Hepatocyte (in vitro differentiated cells): ENCODE measurements at regions not wholly inside any gene's neighbourhood (a gene's known extent, or its start where the extent isn't known, plus 50 kb on each side); places are given as distances from the start of the nearest gene placed in this dataset.
A peak's percentile ranks its signal among the peaks of the same experiment; 100 is the strongest.

Experiments
- DNase-seq: peaks from one replicate; pipeline ENCODE4 v3.0.0-alpha.2; 2016; ENCODE audit warnings: low spot score
- H2AFZ ChIP-seq: fragments of 200-600 bp; sonication (generic); 2 replicates; pipeline ENCODE4 v1.6.0; 2016; ENCODE audit warnings: antibody characterized with exemption, mild to moderate bottlenecking
- H3K27ac ChIP-seq: fragments of 200-600 bp; sonication (generic); 2 replicates; pipeline ENCODE4 v1.5.1; 2016; ENCODE audit warnings: mild to moderate bottlenecking
- H3K27me3 ChIP-seq: fragments of 200-600 bp; sonication (generic); 2 replicates; pipeline ENCODE4 v1.6.1; 2016
- H3K36me3 ChIP-seq: fragments of 200-600 bp; sonication (generic); replicated peaks from 2 replicates; pipeline ENCODE4 v1.5.1; 2016; ENCODE audit warnings: low read depth; ENCODE audit not compliant: insufficient read depth
- H3K4me1 ChIP-seq: fragments of 200-600 bp; sonication (generic); 2 replicates; pipeline ENCODE4 v1.5.1; 2016; ENCODE audit warnings: mild to moderate bottlenecking, moderate library complexity; ENCODE audit not compliant: insufficient read depth
- H3K4me2 ChIP-seq: fragments of 200-600 bp; sonication (generic); 2 replicates; pipeline ENCODE4 v1.6.0; 2016
- H3K4me3 ChIP-seq: fragments of 200-600 bp; sonication (generic); 2 replicates; pipeline ENCODE4 v1.5.1; 2016; ENCODE audit warnings: mild to moderate bottlenecking
- H3K79me2 ChIP-seq: fragments of 200-600 bp; sonication (generic); 2 replicates; pipeline ENCODE4 v1.6.0; 2017; ENCODE audit warnings: mild to moderate bottlenecking
- H3K9me2 ChIP-seq: fragments of 200-600 bp; sonication (generic); replicated peaks from 2 replicates; pipeline ENCODE4 v1.6.0; 2017; ENCODE audit warnings: mild to moderate bottlenecking; ENCODE audit not compliant: insufficient read depth
- H3K9me3 ChIP-seq: fragments of 200-600 bp; sonication (generic); 2 replicates; pipeline ENCODE4 v1.5.1; 2016; ENCODE audit warnings: low read depth, mild to moderate bottlenecking
- H4K20me1 ChIP-seq: fragments of 200-600 bp; sonication (generic); 2 replicates; pipeline ENCODE4 v1.6.0; 2016; ENCODE audit warnings: mild to moderate bottlenecking; ENCODE audit not compliant: insufficient read depth, poor library complexity, severe bottlenecking
- CTCF ChIP-seq: fragments of 200-600 bp; sonication (generic); IDR thresholded peaks from 2 replicates; pipeline ENCODE4 v1.5.1; 2016; ENCODE audit warnings: antibody characterized with exemption, mild to moderate bottlenecking; ENCODE audit not compliant: poor library complexity
- EZH2 ChIP-seq: fragments of 200-600 bp; sonication (generic); IDR thresholded peaks from 2 replicates; pipeline ENCODE4 v1.6.1; 2016; ENCODE audit warnings: antibody characterized with exemption, mild to moderate bottlenecking, borderline replicate concordance
- EZH2phosphoT487 ChIP-seq: fragments of 200-600 bp; sonication (generic); IDR thresholded peaks from one replicate; pipeline ENCODE4 v1.6.1; 2018; ENCODE audit warnings: antibody characterized with exemption, mild to moderate bottlenecking, low read depth, moderate library complexity; ENCODE audit not compliant: unreplicated experiment, severe bottlenecking
- WGBS: methylation state at CpG from one replicate; pipeline ENCODE4 v1.1.6; 2016; ENCODE audit warnings: low lambda C conversion rate; ENCODE audit errors: missing lambda C conversion rate; 5-methylcytosine and 5-hydroxymethylcytosine counted together

DNA sequence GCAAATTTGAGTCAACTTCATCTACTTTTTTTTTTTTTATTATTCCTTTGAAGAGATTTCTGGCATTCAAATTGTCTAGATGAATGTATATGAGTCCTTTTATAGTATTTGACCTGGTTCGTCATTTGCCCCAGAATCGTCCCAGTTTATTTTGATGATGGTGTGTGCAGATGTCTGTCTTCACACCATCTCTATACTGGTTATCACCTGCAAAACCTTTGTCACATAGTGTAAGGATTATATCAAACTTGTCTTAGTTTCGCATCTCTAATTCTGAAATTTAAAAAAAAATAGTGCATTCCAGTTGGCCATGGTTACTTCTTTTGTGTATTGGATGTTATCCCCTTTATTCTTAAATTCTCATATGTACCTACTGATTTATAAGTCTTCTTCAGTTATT, 70.5 kb upstream of the CD99 start:
- no peaks in the 10 kb centered on the region for H3K9me3 ChIP-seq
- H3K27me3 ChIP-seq: no peaks in the 10 kb centered on the region
- H4K20me1 ChIP-seq: no peaks in the 10 kb centered on the region
- TF ChIP-seq EZH2: no peak
- TF ChIP-seq CTCF: no peak
- no peak for TF ChIP-seq EZH2phosphoT487
- no peaks in the 10 kb centered on the region for H3K36me3 ChIP-seq
- no peak overlapping the region for H3K4me2 ChIP-seq
- WGBS: 96% methylated on average over 3 of the region's 3 CpGs
- no peak overlapping the region for H3K4me3 ChIP-seq
- no peaks in the 10 kb centered on the region for H3K4me1 ChIP-seq
- no peaks in the 10 kb centered on the region for H3K9me2 ChIP-seq
- H3K79me2 ChIP-seq: no peaks in the 10 kb centered on the region
- no peak for DNase-seq
- H2AFZ ChIP-seq: no peak overlapping the region
- no peak overlapping the region for H3K27ac ChIP-seq

DNA sequence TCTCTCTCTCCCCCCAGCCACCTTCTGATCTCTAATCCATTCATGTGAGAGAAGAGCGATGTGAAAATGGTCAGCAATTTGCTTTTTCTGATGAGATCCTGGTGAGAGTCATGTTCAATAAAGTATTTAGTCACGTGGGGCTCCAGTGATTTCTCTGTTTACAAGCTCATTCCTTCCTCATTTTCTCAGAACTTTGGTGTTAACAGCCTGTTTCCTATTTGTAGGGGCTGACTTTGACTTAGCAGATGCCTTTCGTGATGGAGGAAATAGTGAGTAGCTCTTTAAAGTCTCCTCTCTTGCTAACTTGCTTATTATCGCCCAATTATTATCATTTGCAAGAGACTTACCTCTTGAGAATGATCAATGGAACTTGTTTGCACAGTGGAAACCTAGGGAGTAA, 72.6 kb upstream of the CD99 start:
- H4K20me1 ChIP-seq: no peaks in the 10 kb centered on the region
- no peak overlapping the region for H3K4me3 ChIP-seq
- 59% methylated on average over 4 of the region's 4 CpGs for WGBS
- H3K79me2 ChIP-seq: peaks cover 9% of the 10 kb centered on the region
- peaks cover 5% of the 10 kb centered on the region for H3K4me1 ChIP-seq
- no peak overlapping the region for H3K27ac ChIP-seq
- no peak for DNase-seq
- H3K4me2 ChIP-seq: no peak overlapping the region
- H3K27me3 ChIP-seq: no peaks in the 10 kb centered on the region
- no peak overlapping the region for H2AFZ ChIP-seq
- no peaks in the 10 kb centered on the region for H3K9me2 ChIP-seq
- H3K36me3 ChIP-seq: no peaks in the 10 kb centered on the region
- no peak for TF ChIP-seq EZH2phosphoT487
- no peak for TF ChIP-seq CTCF
- no peak for TF ChIP-seq EZH2
- H3K9me3 ChIP-seq: no peaks in the 10 kb centered on the region

DNA sequence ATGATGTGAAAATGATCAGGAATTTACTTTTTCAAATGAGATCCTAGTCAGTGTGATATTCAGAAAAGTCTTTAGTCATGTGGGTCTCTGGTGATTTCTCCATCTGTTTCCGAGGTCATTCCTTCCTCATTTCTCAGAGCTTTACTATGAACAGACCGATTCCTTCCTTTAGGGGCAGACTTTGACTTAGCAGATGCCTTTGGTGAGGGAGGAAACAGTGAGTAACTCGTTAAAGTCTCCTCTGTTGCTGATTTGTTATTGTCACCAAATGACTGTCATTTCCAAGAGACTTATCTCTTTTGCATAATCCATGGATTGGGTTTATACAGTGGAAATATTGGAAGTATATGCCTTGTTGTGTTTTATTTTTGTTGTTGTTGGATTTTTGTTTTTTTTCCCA, 76.2 kb upstream of the CD99 start:
- TF ChIP-seq CTCF: peak; percentile 49
- TF ChIP-seq EZH2phosphoT487: no peak
- no peak overlapping the region for H3K4me3 ChIP-seq
- no peak overlapping the region for H2AFZ ChIP-seq
- no peaks in the 10 kb centered on the region for H3K27me3 ChIP-seq
- H3K36me3 ChIP-seq: no peaks in the 10 kb centered on the region
- peak overlapping the region; percentile 74 for H3K27ac ChIP-seq
- H3K4me2 ChIP-seq: peak overlapping the region; percentile 40
- peaks cover 32% of the 10 kb centered on the region for H3K79me2 ChIP-seq
- DNase-seq: peak; percentile 73
- H4K20me1 ChIP-seq: no peaks in the 10 kb centered on the region
- 13% methylated on average over 3 of the region's 3 CpGs for WGBS
- no peaks in the 10 kb centered on the region for H3K9me3 ChIP-seq
- no peaks in the 10 kb centered on the region for H3K9me2 ChIP-seq
- peaks cover 5% of the 10 kb centered on the region for H3K4me1 ChIP-seq
